ENCODE measurements at regions not wholly inside any gene's neighbourhood (a gene's known extent, or its start where the extent isn't known, plus 50 kb on each side); places are given as distances from the start of the nearest gene placed in this dataset.

- CTCF ChIA-PET, result interaction anchor here (0.6 to 3.5 kb wide), 5 partner anchors 9 to 654 kb away, joined by 3 to 23 read pairs (median 4); no protein-coding TSS in a partner anchor
Observed at GRCh38 chr13:30142486-30143211, 164.7 kb downstream of the KATNAL1 start.

More at GRCh38 chr13:30142486-30143211, 164.7 kb downstream of the KATNAL1 start:
- DNase-seq (no peak), ATAC-seq (ENCODE audit: low read depth) (no peak)
- no peak overlapping the region for H3K9ac ChIP-seq (ENCODE audit: low read length)
- H3K9me3 Mint-ChIP-seq (ENCODE audit: insufficient read depth), result no peaks in the 10 kb centered on the region
- POLR2A ChIA-PET, result no interaction called here
- H3K4me1 Mint-ChIP-seq, result peaks cover 36% of the 10 kb centered on the region
- no peak overlapping the region for H2AFZ ChIP-seq (ENCODE audit: insufficient read depth, low read depth, low read length, poor library complexity, severe bottlenecking)
- peaks cover 8% of the 10 kb centered on the region for H3K27me3 Mint-ChIP-seq
- no peaks in the 10 kb centered on the region for H3K27me3 ChIP-seq (replicated peaks in 1 of 4; ENCODE audit: control extremely low read depth in 1 of 4, control insufficient read depth in 3 of 4, insufficient read depth in 4 of 4, low read length in 3 of 4)
- H4K20me1 ChIP-seq (ENCODE audit: control insufficient read depth, insufficient read depth, low read length, poor library complexity, severe bottlenecking), result no peaks in the 10 kb centered on the region
- TF ChIP-seq CTCF (IDR thresholded peaks at IDR 0.05) (no peak), EZH2 (IDR thresholded peaks at IDR 0.05; ENCODE audit: borderline replicate concordance, insufficient read depth, low read depth, low read length, poor library complexity, severe bottlenecking) (no peak)
- H3K79me2 ChIP-seq (ENCODE audit: control insufficient read depth, insufficient read depth, low read length), result no peaks in the 10 kb centered on the region
- no peaks in the 10 kb centered on the region for H3K36me3 ChIP-seq (replicated peaks in 1 of 2; ENCODE audit: control extremely low read depth in 1 of 2, control insufficient read depth in 1 of 2, extremely low read depth in 1 of 2, insufficient read depth in 2 of 2, low read length in 1 of 2)
- H3K27ac Mint-ChIP-seq, result peak overlapping the region; percentile 46
- H3K4me2 ChIP-seq (replicated peaks; ENCODE audit: low read depth, low read length, poor library complexity, severe bottlenecking), result no peak overlapping the region
- no peak overlapping the region for H3K27ac ChIP-seq (ENCODE audit: low read length in 2 of 2)
- H3K4me1 ChIP-seq (ENCODE audit: control insufficient read depth in 2 of 2, insufficient read depth in 2 of 2, low read length in 2 of 2), result peaks cover 8 to 28% of the 10 kb centered on the region in 2 donors
- no peak overlapping the region for H3K4me3 ChIP-seq (ENCODE audit: control extremely low read depth in 1 of 5, extremely low read depth in 1 of 5, insufficient read depth in 1 of 5, low read depth in 2 of 5, low read length in 4 of 5)
- 51% methylated on average over 13 of the region's 13 CpGs for WGBS (ENCODE audit: insufficient coverage)
- intact Hi-C loops (cut with micrococcal nuclease), result no loop called here
- peaks cover 0 to 18% (median 7%) of the 10 kb centered on the region in 3 donors for H3K9me3 ChIP-seq (ENCODE audit: control extremely low read depth in 1 of 3, control insufficient read depth in 2 of 3, insufficient read depth in 1 of 3, low read length in 2 of 3)
- no peak overlapping the region for H3K4me3 Mint-ChIP-seq

All from B cell (primary cell).